H1 (cell line): ENCODE measurements at regions not wholly inside any gene's neighbourhood (a gene's known extent, or its start where the extent isn't known, plus 50 kb on each side); places are given as distances from the start of the nearest gene placed in this dataset.

ENCODE experiments used
- CTCF ChIP-seq, 3 experiments: IDR thresholded peaks; 1 replicate in 2 of 3; 2 replicates in 1 of 3; pipeline versions ENCODE4 v1.5.1 to v1.6.1; 2011; ENCODE audit warnings: low read length in 3 of 3, mild to moderate bottlenecking in 3 of 3, inconsistent platforms in 2 of 3, low read depth in 1 of 3, moderate library complexity in 1 of 3; ENCODE audit not compliant: insufficient read depth in 1 of 3; ENCODE audit errors: control extremely low read depth in 1 of 3
- EGR1 ChIP-seq: IDR thresholded peaks from 2 replicates; pipeline ENCODE4 v1.6.1; 2011; ENCODE audit warnings: low read depth, low read length, borderline replicate concordance
- JUN ChIP-seq: IDR thresholded peaks from 2 replicates; pipeline ENCODE4 v1.6.1; 2011; ENCODE audit warnings: low read depth, mild to moderate bottlenecking, improper control_type of control experiment, low read length
- SIRT6 ChIP-seq: IDR thresholded peaks from one replicate; pipeline ENCODE4 v1.7.1; 2012; ENCODE audit warnings: low read length, inconsistent platforms

GRCh38 chr16:11462861-11463260 is 117.6 kb downstream of the RMI2 start:
- no peak for TF ChIP-seq SIRT6
- no peak for TF ChIP-seq CTCF (IDR thresholded peaks at IDR 0.05; ENCODE audit: control extremely low read depth in 1 of 3, insufficient read depth in 1 of 3, low read depth in 1 of 3, low read length in 3 of 3)
- no peak for TF ChIP-seq JUN
- TF ChIP-seq EGR1 = no peak
